ENCODE measurements at regions not wholly inside any gene's neighbourhood (a gene's known extent, or its start where the extent isn't known, plus 50 kb on each side); places are given as distances from the start of the nearest gene placed in this dataset.

GRCh38 chr1:118692143-118692542 is 296.0 kb downstream of the TBX15 start:
- TF ChIP-seq CTCF (IDR thresholded peaks at IDR 0.05) (no peak), POLR2A (IDR thresholded peaks at IDR 0.05) (no peak)
